GM12874 (cell line): ENCODE measurements at regions not wholly inside any gene's neighbourhood (a gene's known extent, or its start where the extent isn't known, plus 50 kb on each side); places are given as distances from the start of the nearest gene placed in this dataset.

Source experiments
- TF ChIP-seq, protein P1 (sequence below): IDR thresholded peaks from 2 replicates; pipeline ENCODE4 v1.5.1; 2011; ENCODE audit warnings: low read depth, mild to moderate bottlenecking, control low read depth, low read length, moderate library complexity; ENCODE audit not compliant: insufficient read depth

DNA sequence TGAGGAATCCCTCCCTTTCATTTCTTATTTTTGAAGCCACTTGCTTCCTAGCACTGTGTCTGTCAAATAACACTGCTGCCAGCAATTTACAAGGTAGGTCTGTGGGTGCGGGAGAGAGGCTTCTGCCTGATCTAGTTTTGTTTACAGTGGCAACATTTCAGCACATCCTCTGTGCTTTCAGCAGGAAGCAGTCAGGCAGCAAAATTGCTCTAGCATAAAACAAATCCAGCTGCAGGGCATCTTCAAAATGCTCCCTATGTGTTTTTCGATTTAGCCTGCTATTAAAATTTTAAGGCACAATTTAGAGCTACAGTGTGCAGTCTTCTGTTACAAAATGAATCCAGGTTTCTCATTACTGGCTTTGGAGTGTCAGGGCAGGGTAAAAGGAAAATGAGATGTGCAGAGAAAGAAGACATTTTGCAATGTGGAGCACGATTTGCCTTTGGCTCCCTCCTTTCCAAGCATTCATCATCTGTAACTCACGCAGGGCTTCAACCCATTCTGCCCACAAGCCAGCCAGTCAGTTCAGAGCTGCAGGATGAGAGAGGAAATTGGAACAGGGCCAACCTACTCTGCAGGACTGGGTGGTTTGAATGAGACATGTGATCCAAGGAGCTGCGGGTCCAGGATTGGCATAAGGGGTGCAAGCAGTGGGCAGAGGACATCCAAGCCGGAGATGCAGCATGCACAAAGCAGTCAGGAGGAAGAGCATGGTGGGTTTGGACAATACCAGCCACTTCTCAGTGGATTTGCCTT, 143.4 kb upstream of the APC start:
- TF ChIP-seq, protein P1, sequence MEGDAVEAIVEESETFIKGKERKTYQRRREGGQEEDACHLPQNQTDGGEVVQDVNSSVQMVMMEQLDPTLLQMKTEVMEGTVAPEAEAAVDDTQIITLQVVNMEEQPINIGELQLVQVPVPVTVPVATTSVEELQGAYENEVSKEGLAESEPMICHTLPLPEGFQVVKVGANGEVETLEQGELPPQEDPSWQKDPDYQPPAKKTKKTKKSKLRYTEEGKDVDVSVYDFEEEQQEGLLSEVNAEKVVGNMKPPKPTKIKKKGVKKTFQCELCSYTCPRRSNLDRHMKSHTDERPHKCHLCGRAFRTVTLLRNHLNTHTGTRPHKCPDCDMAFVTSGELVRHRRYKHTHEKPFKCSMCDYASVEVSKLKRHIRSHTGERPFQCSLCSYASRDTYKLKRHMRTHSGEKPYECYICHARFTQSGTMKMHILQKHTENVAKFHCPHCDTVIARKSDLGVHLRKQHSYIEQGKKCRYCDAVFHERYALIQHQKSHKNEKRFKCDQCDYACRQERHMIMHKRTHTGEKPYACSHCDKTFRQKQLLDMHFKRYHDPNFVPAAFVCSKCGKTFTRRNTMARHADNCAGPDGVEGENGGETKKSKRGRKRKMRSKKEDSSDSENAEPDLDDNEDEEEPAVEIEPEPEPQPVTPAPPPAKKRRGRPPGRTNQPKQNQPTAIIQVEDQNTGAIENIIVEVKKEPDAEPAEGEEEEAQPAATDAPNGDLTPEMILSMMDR = no peak

DNA sequence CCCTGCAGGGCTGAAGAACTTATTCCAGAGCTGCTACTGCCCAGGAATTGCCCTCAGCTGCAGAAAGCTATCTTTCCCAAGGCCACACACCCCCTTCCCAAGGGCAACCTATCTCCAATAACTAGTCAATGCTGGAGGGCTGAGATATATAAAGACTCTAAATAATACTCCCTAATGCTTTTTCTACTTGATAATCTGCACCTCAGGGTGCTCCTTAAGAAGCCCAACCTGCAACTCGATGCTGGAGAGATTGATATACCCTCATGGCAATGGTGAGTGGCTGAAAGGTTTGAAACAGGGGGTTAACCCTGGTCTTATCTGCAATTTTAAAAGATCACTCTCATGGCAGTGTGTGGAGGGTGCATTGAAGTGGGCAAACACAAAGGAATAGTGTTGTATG, 142.7 kb upstream of the APC start:
- TF ChIP-seq, protein P1 = no peak

DNA sequence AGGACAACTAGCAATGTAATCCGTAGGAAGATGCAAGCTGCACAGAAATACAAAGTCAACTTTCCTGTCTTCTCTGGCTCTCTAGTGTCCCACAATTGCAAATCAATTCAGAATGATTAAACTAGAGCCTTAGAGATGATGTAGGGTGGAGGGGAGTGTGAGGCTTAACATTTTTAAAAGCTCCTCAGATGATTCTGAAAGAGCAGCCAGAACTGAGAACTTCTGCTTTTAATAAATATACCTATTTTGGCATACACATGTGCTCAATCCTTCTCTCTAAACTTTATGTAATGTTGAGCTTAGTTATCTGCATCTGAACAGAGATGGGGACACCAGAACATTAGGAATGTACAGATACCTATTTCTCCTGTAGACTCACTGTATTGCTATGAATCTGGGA, 139.9 kb upstream of the APC start:
- TF ChIP-seq, protein P1 = no peak

DNA sequence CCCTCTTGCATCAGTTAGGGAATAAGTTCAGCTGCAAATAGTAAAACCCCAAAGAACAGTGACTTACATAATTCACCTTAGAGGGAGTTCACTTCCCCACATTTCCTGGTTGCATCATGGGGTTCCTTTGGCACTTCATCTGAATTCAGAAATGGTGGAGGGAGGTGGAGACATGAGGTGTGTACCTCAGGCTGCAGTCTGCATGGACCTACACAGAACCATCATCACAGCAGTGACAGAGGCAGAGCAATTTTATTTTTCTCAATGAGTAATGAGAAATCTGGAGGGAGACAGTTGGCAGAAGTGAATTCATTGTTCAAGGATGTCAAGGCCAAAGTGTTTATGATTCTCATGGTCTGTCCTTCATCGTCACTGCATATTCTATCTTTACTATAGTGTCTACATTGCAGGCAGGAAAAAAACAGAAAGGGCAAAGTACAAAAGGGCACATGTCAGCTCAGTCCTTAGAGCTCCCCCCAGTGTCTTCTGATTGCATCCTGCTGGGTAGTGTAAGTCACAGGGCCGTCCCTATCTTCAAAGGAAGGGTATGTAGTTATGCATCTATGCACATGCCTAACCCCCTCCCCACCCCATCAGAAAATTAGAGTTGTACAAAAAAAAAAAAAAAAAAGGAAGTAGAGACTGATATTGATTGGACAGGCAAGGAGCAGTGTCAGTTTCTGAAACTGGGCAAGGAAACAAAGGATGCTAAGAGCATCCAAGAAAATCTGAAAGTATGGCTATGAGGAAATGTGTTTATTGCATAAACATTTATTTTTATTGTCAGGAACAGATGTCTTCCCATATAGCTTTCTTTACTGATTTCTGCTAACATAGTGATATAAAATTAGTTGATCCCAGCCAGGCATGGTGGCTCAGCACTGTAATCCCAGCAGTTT, 132.7 kb upstream of the APC start:
- TF ChIP-seq, protein P1 = peak; percentile 63

DNA sequence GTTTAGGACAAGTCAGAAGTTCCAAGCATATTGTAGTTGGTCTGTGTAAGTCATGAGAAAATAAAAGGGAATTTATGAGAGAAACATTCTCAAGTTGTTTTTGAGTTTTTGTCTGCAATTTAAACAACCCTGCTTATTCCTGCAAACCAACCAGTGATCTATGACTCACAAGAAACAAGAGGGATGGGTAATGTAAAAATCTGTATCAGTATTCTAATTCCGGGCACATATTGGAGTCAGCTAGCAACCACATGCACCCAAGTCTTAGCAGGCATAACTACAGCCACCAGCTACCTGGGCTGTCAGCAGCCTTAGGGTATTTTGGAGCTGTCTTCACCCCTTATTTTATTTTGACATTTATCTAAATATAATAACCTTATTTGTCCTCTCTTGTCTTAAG, 128.7 kb upstream of the APC start:
- TF ChIP-seq, protein P1 = no peak

DNA sequence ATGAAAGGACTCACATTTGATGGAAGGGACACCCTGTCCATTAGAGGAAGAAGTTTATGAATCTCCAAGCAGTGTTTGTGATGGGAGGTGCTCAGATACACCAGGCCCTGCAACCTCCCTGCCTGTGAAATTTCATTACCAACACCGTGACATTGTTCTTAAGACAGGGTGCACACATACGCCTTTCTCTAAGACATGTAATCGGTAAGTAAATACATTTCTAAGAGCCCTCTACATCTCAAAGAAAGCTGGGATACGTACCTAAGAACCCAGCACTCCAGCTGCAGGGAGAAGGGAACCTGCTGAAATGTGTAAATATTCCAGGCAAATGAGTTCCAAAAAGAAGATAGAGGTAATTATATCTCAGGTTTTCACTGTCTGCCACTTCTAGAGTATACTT, 125.0 kb upstream of the APC start:
- TF ChIP-seq, protein P1 = no peak

DNA sequence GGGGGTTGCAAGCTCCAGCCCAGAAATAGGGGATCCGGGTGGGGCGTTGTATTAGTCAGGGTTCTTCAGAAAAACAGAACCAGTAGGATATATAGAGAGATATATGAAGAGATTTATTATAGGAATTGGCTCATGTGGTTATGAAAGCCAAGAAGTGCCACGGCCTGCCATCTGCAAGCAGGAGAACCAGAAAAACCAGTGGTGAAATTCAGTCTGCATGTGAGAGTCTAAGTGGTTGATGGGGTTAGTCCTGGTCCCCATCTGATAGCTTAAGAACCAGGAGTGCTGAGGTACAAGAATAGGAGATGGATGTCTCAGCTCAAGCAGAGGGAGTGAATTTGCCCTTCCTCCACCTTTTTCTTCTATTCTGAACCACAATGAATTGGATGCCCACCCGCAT, 123.4 kb upstream of the APC start:
- TF ChIP-seq, protein P1 = no peak
